ENCODE measurements at regions not wholly inside any gene's neighbourhood (a gene's known extent, or its start where the extent isn't known, plus 50 kb on each side); places are given as distances from the start of the nearest gene placed in this dataset.

- in situ Hi-C loops (cut with MboI; ENCODE audit: low pct_unique_long_range_greater_than_20kb, low sequenced_read_pairs, unreplicated experiment), result no loop called here
- no peak for TF ChIP-seq CTCF (IDR thresholded peaks at IDR 0.05; ENCODE audit: extremely low read depth, insufficient read depth, missing control alignments)
- no peak for DNase-seq (ENCODE audit: low spot score)
These were observed 366.3 kb downstream of the RFPL4B start for GRCh38 chr6:112713402-112713801.

GRCh38 chr6:112717401-112717800 lies 370.3 kb downstream of the RFPL4B start:
- TF ChIP-seq CTCF (IDR thresholded peaks at IDR 0.05; ENCODE audit: extremely low read depth, insufficient read depth, missing control alignments), result no peak
- DNase-seq (ENCODE audit: low spot score), result no peak
- in situ Hi-C loops (cut with MboI; ENCODE audit: low pct_unique_long_range_greater_than_20kb, low sequenced_read_pairs, unreplicated experiment), result no loop called here

GRCh38 chr6:112717856-112718255 lies 370.7 kb downstream of the RFPL4B start:
- in situ Hi-C loops (cut with MboI; ENCODE audit: low pct_unique_long_range_greater_than_20kb, low sequenced_read_pairs, unreplicated experiment), result no loop called here
- no peak for TF ChIP-seq CTCF (IDR thresholded peaks at IDR 0.05; ENCODE audit: extremely low read depth, insufficient read depth, missing control alignments)
- no peak for DNase-seq (ENCODE audit: low spot score)

GRCh38 chr6:112725541-112726085 lies 378.5 kb downstream of the RFPL4B start:
- in situ Hi-C loops (cut with MboI; ENCODE audit: low pct_unique_long_range_greater_than_20kb, low sequenced_read_pairs, unreplicated experiment), result no loop called here
- no peak for DNase-seq (ENCODE audit: low spot score)
- no peak for TF ChIP-seq CTCF (IDR thresholded peaks at IDR 0.05; ENCODE audit: extremely low read depth, insufficient read depth, missing control alignments)

- no peak for TF ChIP-seq CTCF (IDR thresholded peaks at IDR 0.05; ENCODE audit: extremely low read depth, insufficient read depth, missing control alignments)
- in situ Hi-C loops (cut with MboI; ENCODE audit: low pct_unique_long_range_greater_than_20kb, low sequenced_read_pairs, unreplicated experiment), result no loop called here
- no peak for DNase-seq (ENCODE audit: low spot score)
These were observed 388.0 kb downstream of the RFPL4B start for GRCh38 chr6:112735129-112735528.

- TF ChIP-seq CTCF (IDR thresholded peaks at IDR 0.05; ENCODE audit: extremely low read depth, insufficient read depth, missing control alignments), result no peak
- in situ Hi-C loops (cut with MboI; ENCODE audit: low pct_unique_long_range_greater_than_20kb, low sequenced_read_pairs, unreplicated experiment), result no loop called here
- no peak for DNase-seq (ENCODE audit: low spot score)
These were observed 392.6 kb downstream of the RFPL4B start for GRCh38 chr6:112739766-112740165.

- in situ Hi-C loops (cut with MboI; ENCODE audit: low pct_unique_long_range_greater_than_20kb, low sequenced_read_pairs, unreplicated experiment), result no loop called here
- no peak for TF ChIP-seq CTCF (IDR thresholded peaks at IDR 0.05; ENCODE audit: extremely low read depth, insufficient read depth, missing control alignments)
- DNase-seq (ENCODE audit: low spot score), result no peak
These were observed 396.2 kb downstream of the RFPL4B start for GRCh38 chr6:112743323-112743722.
